ENCODE measurements at regions not wholly inside any gene's neighbourhood (a gene's known extent, or its start where the extent isn't known, plus 50 kb on each side); places are given as distances from the start of the nearest gene placed in this dataset.

GRCh38 chr3:182739619-182740018, 53.7 kb upstream of the ATP11B start:
- DNase-seq: peak; percentile 86

- peak; percentile 64 for DNase-seq
These were observed 52.6 kb upstream of the ATP11B start for GRCh38 chr3:182740710-182741109.

- DNase-seq: no peak
These were observed 52.1 kb upstream of the ATP11B start for GRCh38 chr3:182741214-182741613.

Measured in DMS 273 treated with DMSO at 0.1 percent for 48 hours (cell line).